Activated CD4-positive, CD25-positive, alpha-beta regulatory T cell treated with anti-CD3 and anti-CD28 coated beads, Interleukin-2, amount 50 U/mL, for 72 hours (primary cell): ENCODE measurements at regions not wholly inside any gene's neighbourhood (a gene's known extent, or its start where the extent isn't known, plus 50 kb on each side); places are given as distances from the start of the nearest gene placed in this dataset.
A peak's percentile ranks its signal among the peaks of the same experiment; 100 is the strongest.

Experiments used
- DNase-seq: peaks from one replicate; pipeline ENCODE4 v3.0.0; 2021

DNA sequence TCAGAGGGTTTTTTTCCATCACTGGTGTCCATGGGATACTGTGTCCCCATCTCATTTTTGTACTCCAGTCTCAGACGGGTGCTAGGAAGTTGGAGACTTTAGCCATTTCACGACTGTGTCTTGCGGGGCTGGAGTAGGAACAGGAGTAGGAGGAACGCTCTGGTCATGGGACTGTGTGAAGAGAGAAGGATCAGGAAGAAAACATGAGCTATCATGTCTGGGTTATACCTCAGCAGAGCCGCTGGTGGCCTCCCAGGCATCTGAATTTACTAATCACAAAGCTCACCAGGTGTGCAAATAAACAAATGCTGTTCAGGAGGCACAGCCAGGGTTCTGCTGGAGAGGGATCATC is 225.4 kb downstream of the SEC14L1 start:
- no peak for DNase-seq

DNA sequence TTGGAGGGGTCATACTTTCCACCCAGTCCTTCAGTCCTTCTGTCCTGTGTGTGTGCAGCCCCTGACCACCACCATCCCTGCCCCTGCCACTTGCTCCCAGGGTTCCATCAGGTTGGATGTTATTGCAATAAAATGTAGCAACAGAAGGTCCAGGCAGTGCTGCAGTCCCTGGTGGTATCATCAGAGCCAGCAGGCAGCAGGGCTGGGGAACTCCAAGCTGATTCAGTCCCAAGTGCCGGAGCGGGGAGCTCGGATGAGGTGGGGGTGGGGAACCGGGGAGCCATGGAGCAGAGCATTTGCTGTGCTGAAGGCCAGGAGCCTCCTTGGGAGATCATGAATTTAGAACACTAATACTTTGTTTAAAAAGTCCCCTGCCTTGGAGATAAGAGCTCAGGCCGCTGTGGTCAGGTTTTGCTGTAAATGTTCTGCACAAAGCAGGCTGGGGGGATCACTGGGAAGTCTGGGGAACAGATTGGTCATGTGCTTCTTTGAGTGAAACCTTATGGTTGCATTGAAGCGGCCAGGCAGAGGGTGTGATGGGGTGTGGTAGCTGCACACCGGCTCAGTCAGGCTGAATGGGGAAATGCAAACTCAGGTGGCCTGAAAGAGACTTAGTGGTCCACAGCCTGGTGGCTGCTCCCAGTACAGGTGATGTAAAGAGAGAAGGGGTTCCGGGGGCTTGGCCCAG is 225.9 kb downstream of the SEC14L1 start:
- DNase-seq, result no peak

DNA sequence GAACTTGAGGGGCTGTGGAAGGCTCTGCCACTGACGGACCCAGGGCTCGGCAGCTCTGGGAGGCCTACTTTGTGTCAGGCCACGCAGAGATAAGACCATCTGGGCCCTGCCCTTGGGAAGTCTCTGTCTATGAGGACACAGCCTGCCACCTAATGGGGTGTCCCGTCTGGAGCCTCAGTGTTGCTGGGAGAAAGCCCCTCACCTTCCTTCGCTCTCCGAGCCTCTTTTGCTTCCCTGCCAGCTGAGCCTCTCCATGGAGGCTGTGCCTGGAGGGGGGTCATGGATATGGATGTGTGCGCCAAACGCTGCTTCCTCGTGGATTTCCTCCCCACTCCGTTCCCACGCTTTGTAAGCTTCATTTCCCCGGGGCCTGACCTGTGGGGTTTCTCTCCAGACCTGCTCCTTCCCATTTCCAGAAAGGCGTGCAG is 228.8 kb downstream of the SEC14L1 start:
- no peak for DNase-seq

DNA sequence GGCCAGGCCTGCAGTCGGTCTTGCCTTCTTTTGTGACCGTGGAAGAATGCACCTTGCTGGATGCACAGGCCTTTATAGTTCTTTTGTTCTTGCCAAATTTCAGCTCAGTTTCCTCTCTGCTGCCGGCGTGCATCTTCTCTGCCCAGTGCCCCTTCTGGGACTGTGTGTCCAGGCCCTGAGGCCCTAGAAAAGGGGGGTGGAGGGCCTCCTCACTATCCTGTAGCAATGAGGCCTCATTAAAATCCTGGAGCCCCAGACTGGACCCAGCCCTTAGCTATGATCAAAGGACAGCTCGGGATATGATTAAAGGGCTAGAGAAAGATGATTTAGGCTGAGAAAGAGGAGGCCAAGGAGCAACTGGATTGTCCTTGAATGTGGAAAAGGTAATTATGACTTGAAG is 229.8 kb downstream of the SEC14L1 start:
- DNase-seq, result no peak

DNA sequence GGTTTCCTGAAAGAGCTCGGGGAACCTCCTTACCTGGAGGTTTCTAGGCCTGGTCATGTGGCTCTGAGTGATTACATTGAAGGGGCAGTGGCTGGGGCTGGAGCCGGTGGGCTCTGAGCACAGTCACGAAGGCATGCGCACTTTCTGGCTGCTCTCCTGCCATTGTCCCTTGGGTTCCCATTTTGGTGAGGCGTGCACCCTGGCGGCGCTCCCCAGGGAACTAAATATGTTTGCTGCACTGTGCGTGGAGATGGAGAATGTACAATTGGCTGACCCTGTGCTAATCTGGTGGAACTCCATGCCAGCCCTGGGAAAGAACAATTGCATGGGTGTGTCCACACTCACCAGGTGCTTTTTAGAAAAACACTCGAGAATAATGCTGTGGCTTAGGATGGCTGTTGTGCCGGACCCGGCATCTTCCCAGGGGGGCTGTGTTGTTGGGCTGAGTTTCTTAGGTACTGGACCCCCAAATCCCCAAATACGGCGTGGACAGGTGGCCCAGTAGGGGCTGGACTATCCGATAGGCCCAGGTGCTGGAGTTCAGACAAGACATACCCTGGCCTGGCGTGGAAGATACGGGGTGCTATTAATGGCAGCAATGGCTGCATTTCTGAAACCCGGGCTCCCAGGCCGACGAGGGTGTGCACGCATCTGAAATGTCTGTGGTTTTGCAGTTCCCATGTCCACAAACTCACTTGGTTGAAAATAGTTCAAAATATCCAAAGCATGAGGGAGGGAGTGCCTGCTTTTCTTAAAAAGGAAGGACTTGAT is 230.5 kb downstream of the SEC14L1 start:
- no peak for DNase-seq

DNA sequence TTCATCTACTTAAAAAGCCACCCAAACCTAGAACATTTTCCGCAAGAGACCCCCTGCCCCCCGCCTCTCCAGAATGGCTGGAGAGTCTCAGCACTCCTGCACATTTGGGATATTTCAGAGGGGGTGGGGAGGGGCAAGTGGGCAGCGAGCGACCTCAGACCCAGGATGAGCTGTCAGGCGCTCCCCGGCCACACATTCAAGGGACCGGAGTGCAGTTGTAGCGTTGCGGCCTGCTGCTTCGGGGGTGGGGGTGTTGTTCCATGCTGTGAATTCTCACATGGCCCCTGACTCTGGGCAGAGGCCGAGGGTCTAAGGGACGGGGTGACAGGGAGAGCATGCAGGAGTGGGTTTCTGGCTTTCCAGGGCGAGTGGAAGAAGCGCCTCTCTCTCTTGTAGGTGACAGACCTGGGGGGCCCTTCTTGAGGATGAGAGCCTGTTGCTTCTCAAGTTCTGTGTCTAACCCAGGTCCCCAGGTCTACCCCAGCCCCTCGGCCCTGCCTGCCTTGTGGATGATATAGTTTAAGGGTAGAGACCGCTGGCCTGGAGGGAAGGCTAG is 231.2 kb downstream of the SEC14L1 start:
- no peak for DNase-seq

DNA sequence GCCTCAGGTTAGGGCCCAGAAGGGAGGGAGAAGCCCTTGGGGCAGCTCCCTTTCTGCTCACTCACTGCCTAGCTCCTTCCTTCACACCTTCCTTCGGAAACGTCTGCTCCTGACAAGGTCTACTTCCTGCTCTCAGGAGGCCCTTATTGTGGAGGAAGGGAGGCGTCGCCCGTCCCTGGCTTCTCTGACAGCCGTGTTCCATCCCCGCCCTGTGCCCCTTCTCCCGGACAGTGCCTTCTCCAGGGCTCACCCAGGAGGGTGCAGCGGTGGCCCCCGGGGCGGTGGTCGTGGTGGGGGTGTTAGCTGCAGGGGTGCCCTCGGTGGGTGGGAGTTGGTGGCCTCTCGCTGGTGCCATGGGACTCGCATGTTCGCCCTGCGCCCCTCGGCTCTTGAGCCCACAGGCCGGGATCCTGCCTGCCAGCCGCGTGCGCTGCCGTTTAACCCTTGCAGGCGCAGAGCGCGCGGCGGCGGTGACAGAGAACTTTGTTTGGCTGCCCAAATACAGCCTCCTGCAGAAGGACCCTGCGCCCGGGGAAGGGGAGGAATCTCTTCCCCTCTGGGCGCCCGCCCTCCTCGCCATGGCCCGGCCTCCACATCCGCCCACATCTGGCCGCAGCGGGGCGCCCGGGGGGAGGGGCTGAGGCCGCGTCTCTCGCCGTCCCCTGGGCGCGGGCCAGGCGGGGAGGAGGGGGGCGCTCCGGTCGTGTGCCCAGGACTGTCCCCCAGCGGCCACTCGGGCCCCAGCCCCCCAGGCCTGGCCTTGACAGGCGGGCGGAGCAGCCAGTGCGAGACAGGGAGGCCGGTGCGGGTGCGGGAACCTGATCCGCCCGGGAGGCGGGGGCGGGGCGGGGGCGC is 231.9 kb downstream of the SEC14L1 start:
- peak; percentile 70 for DNase-seq

DNA sequence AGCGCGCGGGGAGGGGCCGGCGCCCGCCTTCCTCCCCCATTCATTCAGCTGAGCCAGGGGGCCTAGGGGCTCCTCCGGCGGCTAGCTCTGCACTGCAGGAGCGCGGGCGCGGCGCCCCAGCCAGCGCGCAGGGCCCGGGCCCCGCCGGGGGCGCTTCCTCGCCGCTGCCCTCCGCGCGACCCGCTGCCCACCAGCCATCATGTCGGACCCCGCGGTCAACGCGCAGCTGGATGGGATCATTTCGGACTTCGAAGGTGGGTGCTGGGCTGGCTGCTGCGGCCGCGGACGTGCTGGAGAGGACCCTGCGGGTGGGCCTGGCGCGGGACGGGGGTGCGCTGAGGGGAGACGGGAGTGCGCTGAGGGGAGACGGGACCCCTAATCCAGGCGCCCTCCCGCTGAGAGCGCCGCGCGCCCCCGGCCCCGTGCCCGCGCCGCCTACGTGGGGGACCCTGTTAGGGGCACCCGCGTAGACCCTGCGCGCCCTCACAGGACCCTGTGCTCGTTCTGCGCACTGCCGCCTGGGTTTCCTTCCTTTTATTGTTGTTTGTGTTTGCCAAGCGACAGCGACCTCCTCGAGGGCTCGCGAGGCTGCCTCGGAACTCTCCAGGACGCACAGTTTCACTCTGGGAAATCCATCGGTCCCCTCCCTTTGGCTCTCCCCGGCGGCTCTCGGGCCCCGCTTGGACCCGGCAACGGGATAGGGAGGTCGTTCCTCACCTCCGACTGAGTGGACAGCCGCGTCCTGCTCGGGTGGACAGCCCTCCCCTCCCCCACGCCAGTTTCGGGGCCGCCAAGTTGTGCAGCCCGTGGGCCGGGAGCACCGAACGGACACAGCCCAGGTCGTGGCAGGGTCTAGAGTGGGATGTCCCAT is 232.8 kb downstream of the SEC14L1 start:
- no peak for DNase-seq

DNA sequence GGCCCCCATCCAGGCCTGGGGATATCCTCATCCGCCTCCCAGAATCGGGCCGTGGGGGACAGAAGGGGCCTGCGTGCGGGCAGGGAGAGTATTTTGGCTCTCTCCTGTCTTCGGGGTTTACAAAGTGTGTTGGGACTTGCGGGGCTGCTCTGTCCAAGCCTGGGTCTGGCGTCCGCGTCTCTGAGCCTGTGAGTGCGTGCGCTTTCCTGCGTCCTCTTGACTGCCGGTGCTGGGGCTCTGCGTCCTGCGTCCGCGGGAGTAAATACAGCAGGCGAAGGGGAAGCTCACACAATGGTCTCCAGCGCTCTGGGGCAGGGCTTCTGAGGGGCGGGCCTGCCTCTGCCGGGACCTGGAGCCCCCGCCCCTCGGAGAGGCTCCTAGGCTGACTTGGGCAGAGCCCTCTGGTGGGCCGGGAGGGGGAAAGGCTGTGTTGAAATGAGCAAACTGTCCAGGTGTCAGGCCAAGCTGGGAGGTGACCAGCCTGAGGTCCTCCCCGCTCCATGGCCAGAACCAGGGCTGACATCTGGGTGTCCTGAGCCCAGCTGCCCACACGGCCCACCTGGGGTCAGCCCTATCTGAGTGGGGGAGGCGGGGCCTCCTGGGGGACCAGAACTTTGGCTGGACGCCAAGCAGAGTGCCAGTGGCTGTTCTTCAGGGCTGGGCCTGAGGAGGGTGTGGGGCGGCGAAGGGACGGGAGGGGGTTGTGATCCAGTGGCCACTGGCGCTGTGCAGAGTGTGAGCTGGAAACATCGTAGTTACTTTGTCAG is 233.6 kb downstream of the SEC14L1 start:
- DNase-seq, result peak; percentile 59

DNA sequence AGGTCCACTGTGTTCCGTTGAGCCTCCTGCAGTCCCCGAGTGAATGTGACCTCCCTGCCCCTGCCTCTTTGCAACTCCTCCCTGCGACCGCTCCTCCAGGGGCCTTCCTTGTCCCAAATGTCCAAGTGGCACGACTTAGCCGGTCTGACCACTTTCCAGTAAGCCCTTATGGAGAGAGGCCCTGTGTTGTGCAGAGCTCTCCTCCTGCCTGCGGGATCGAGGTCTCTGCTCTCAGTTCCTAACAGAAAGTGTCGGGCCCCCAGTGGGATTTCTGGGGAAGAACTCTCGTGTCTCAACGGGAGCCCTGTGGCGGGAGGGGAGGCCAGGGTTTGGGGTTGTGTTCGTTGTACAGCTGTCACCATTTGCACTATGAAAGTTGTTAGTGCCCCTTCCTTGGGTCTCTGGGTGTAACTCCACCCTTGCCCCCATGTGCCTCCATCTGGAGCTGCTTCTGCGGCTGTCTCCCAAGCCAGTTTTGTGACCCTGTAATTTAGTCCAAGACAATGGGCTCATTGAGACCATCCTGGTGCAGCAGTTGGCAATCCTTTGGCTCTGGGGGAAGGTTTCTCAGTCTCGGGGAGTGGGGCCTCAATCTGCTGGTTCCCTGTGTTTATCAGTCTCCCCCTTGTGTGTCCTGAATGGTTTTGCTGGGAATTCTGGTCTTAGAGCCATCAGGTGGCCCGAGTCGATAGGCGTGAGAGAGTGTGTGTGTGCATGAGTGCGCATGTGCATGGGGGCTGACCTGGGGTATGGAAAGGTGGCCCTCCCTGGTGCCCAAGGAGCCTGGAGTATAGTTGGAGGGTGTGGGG is 234.5 kb downstream of the SEC14L1 start:
- no peak for DNase-seq

DNA sequence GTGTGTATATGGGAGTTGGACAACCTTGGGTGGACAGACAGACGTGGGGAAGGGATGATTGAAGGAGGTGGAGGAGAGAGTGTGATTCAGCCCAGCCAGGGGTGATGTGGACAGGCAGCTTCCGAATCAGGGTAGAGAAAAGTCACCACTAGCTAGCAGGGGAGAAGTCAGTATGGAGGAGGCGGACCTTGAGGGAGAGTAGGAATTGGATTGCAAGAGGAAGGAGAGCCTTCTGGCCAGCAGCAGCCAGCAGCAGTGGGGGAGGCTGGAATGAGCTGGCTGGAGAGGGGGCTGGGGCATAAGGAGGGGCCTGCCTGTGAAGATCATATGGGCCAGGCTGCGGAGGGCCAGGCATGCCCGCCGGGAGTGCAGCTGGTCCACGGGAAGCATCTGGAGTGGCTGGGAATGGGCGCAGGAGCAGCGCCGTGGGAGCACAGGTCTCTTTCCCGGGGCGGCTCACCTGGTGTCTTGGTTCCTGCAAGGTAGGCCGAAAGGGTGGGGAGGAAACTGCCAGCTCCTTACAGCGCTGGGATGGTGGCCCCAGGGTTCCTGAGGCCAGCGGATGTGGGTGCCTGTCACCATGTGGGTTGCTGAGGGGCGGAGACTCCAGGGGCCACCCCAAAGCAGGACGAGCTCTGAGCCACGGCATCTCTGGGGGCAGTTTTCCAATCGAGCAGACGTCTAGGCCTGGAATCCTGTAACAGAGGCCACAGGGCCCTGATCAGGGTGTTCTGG is 235.3 kb downstream of the SEC14L1 start:
- DNase-seq, result peak; percentile 62

DNA sequence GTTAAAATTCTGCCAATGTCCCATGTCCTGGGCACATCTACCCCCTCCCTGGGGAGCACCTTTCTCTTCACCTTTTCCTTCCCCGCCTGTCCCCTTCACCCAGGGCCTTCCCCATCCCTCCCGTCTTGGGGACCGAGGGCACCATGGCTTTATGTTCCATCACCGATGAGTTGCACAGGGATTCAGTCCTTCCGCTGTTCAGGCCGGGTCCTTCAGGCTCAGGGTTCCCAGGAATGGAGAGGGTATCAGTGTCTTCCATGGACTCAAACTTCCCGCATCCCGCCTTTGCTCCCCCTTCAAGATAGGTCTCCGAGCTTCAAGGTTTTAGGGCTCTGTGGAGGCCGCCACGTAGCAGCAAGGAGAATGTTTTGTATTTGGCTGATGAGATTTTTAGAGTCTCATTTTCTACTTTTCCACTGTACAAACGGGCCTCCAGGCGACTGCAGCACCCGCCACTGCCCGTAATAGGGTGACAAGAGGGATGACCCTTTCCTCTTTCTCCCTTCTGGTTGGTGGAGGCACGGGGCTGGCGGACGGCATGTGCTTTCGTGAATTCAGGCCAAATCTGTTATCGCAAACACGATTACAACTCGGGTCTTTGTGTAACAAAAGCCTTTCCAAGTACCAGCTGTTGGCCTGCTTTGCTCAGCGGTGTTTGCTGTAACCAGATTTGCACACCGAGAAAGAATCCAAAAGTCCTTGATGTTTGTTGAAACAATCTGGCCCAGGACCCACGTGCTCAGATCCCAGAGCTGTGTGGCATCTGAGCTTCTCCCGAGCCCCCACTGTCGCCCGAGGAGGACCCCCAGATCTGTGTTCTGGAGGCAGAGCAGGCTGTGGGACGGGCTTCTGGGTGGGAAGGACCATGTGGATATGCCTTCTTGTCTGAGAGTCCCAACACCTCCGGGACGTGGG is 236.3 kb downstream of the SEC14L1 start:
- DNase-seq, result no peak

DNA sequence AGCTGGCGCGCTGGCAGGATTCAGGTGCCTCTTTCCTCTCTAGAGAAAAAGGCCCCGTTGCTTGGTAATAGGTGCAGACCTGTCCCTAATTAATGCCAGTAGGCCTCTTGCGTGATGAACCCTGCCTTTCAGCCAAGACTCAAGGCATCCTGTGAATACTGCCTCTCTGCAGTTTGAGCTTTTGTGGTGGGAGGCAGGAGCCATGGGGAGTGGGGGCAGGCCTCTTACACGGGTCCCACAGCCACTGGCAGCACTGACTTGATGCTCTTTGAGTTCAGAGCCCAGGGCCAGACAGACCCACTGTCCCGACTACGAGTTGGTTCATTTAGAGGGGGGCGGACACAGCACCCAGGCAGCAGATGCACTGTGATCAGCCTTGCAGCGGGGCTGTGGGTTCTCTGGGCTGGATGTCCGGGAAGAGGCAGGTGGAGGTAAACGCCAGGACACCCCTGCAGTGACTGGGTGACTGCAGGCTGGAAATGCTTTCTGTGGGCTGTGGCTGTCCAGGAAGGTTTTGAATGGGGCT is 237.0 kb downstream of the SEC14L1 start:
- no peak for DNase-seq

DNA sequence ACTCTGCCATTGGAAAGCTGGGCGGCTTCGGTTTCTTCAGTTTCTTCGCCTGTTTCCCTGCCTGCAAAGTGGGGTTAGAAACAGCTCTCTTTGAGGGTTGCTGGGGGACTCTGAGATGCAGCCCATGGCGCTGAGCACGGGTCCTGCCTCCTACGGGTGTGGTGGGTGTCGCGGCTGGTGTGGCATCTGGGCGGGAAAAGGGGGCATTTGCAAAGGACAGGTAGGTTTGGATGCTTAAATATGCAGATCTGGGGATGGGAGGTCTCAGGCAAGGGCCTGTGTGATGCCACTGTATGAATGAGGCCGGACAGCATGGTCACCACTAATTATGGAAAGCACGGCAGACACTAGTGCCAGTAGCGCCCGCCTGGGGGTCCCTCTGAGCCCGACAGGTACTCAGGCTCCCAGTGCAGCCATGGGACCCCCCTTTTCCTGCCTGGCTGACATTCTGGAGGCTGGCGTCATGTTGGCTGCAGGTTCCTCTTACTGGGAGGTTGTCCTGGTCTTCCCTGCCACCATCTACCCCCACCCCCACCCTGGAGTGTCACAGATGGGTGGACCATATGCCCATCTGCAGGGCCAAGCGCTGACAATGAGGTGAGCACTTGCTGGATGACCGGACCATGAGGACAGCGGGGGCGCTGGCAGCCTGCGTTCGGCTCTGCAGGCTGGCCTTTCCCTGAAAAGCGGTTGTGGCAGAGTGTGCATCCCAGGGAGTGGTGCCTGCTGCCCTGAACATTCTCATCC is 237.7 kb downstream of the SEC14L1 start:
- no peak for DNase-seq

DNA sequence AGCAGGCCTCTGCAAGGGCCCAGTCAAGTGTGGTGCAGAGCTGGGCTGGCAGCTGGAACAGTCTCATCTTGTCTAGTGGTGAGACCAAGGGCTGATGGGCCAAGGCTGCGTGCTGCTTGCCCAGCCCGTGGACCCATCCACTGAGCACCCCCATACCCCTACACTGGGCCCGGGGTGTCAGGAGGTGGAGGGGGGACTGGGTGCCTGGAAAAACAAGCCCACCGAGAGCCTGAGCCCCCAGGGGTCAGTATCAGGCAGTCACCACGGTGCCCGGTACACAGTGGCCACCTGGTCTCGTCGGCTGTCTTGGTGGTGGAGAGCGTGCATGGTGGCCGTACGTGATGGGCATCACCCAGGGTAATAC is 238.3 kb downstream of the SEC14L1 start:
- DNase-seq, result no peak

DNA sequence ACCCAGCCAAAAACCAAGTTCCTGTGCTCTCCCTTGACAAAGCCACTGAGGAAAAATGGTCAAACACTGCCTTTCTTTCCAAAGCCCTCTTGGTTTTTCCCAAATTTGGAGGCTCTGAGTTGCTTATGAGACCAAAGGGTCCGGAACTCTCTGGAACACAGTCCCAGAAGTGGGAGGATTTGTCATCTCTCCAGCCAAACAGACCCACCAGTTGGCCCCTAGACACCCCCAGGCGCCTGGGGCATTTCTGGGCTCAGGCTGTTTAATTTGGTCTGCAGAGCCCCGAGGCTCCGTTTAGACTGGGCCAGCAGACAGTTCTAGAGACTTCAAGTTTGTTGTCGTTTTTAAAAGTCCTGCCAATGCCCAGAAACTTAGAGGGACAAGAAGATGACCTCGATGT is 239.1 kb downstream of the SEC14L1 start:
- DNase-seq, result no peak

DNA sequence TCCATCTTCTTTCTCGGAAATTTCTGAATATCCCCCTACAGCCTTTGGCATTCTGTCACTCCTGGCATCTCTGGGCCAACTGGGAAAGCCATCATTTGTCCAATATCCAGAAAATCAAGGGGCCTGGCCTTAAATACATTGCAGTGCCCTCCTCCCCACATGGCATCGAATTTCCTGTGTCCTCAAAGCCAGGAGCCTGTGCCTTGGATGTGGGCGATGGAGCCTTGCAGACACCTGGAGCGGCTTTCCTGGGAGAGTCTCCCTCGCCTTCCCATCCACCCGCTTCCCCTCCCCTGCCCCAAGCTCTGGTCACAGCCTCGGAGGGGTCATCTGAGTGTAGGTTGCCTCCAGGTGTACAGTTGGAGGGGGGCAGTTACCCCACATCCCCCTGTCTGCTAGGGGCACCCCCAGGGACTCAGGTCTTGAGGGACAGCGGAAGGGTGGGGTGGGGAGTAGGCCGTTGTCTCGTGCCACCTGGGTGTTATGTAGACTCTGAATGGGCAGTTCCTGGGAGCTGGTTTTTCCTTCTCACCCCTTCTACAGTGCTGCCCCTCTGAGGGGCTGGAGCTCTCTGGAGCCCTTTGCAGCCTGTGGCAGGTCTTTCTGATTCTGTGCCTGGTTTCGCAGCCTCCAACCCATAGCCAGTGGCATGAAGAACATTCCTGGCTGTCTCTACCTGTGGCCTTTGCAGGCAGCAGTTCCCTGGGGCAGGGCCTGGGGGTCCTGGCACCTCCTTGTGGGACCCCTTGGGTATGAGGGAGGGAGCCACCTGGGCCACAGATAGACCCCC is 239.8 kb downstream of the SEC14L1 start:
- DNase-seq, result no peak
